Caco-2 (cell line): ENCODE measurements at regions not wholly inside any gene's neighbourhood (a gene's known extent, or its start where the extent isn't known, plus 50 kb on each side); places are given as distances from the start of the nearest gene placed in this dataset.

Experiments
- BruUV-seq: library from RNA; stranded (reverse); fragments of 400-500 nt; replicated peaks from 2 replicates; lab custom pipeline; 2021; lab: Mats Ljungman, UMichigan
- CTCF ChIA-PET: fragments of 300-600 bp; sonication (Branson Sonifier 250); formaldehyde crosslinking; loops from one replicate; lab custom pipeline; 2022; ENCODE audit warnings: antibody characterized with exemption; lab: Charles Lee
- POLR2A ChIA-PET: fragments of 300-600 bp; sonication (Branson Sonifier 250); formaldehyde crosslinking; loops from one replicate; lab custom pipeline; 2022; ENCODE audit warnings: antibody characterized with exemption; lab: Charles Lee
- DNase-seq, 2 experiments: peaks; one replicate each; pipeline versions ENCODE4 v3.0.0 to v3.0.0-alpha.2; 2020 to 2022
- H3K27me3 ChIP-seq: replicated peaks from 2 replicates; pipeline ENCODE4 v1.6.0; 2011; ENCODE audit warnings: low read length; ENCODE audit not compliant: control insufficient read depth, insufficient read depth
- H3K36me3 ChIP-seq: 2 replicates; pipeline ENCODE4 v1.5.1; 2011; ENCODE audit warnings: low read length; ENCODE audit not compliant: control insufficient read depth, insufficient read depth
- H3K4me1 ChIP-seq: fragments of 250-450 bp; sonication (Bioruptor Pico); 2 replicates; pipeline ENCODE4 v1.5.1; 2020; ENCODE audit warnings: mild to moderate bottlenecking
- H3K4me3 ChIP-seq: 2 replicates; pipeline ENCODE4 v1.5.1; 2011; ENCODE audit warnings: low read depth, mild to moderate bottlenecking, control low read depth, low read length
- H3K9me3 ChIP-seq: fragments of 250-450 bp; sonication (Bioruptor Pico); 2 replicates; pipeline ENCODE4 v1.5.1; 2020; ENCODE audit warnings: mild to moderate bottlenecking, moderate library complexity
- H3K27ac Mint-ChIP-seq: one replicate; pipeline ENCODE4 v1.8.0; 2022; ENCODE audit warnings: mixed read lengths; ENCODE audit not compliant: unreplicated experiment
- H3K27me3 Mint-ChIP-seq: one replicate; pipeline ENCODE4 v1.8.0; 2022; ENCODE audit warnings: mixed read lengths; ENCODE audit not compliant: insufficient read depth, unreplicated experiment
- H3K36me3 Mint-ChIP-seq: one replicate; pipeline ENCODE4 v1.8.0; 2022; ENCODE audit warnings: mild to moderate bottlenecking, mixed read lengths; ENCODE audit not compliant: insufficient read depth, unreplicated experiment
- H3K4me1 Mint-ChIP-seq: one replicate; pipeline ENCODE4 v1.8.0; 2022; ENCODE audit warnings: low read depth, mixed read lengths; ENCODE audit not compliant: unreplicated experiment
- H3K4me3 Mint-ChIP-seq: one replicate; pipeline ENCODE4 v1.8.0; 2022; ENCODE audit warnings: mild to moderate bottlenecking, moderate library complexity, mixed read lengths; ENCODE audit not compliant: unreplicated experiment
- H3K9me3 Mint-ChIP-seq: one replicate; pipeline ENCODE4 v1.8.0; 2022; ENCODE audit warnings: mixed read lengths; ENCODE audit not compliant: unreplicated experiment
- CTCF ChIP-seq, 2 experiments: fragments of 200-600 bp in 1 of 2; IDR thresholded peaks; 1 replicate in 1 of 2; 2 replicates in 1 of 2; pipeline versions ENCODE4 v1.5.1 to v1.8.0; 2011 to 2022; ENCODE audit warnings: antibody characterized with exemption in 1 of 2, control low read depth in 1 of 2, inconsistent platforms in 1 of 2, low read depth in 1 of 2, low read length in 1 of 2, mild to moderate bottlenecking in 1 of 2, moderate library complexity in 1 of 2; ENCODE audit not compliant: insufficient read depth in 1 of 2, severe bottlenecking in 1 of 2, unreplicated experiment in 1 of 2
- intact Hi-C: fragments of 100-400 bp; cut with micrococcal nuclease; formaldehyde crosslinking; loops from one replicate; pipeline ENCODE4 v1.10.0; 2022; ENCODE audit not compliant: unreplicated experiment

DNA sequence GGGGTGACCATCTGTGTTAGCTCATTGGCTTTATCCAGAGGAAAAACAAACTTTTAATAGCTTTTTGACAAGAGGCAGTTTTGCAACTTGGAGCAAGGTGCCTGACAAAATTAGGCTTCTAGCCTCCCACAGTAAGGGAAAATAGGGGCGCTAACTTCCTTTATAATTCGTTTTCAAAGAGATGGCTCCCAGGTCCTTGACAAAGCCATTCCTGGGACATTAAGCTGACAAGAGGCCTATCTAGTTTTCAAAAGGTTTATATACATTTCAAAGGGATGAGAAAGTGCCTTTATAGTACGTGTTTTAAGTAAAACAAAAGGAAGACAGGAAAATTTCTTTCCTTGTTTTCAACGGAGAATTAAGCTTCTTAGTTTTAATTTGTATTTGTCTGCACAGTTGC lies 159.4 kb upstream of the GCFC2 start:
- H3K9me3 Mint-ChIP-seq, result peaks cover 10% of the 10 kb centered on the region
- H3K4me1 ChIP-seq, result no peaks in the 10 kb centered on the region
- H3K4me1 Mint-ChIP-seq, result no peaks in the 10 kb centered on the region
- no peak overlapping the region for H3K4me3 Mint-ChIP-seq
- intact Hi-C loops, result no loop called here
- DNase-seq, result no peak
- no peak for TF ChIP-seq CTCF (IDR thresholded peaks at IDR 0.05; ENCODE audit: insufficient read depth in 1 of 2, low read depth in 1 of 2, low read length in 1 of 2, severe bottlenecking in 1 of 2, unreplicated experiment in 1 of 2)
- BruUV-seq, result no TSS peak
- CTCF ChIA-PET, result no interaction called here
- no peaks in the 10 kb centered on the region for H3K27me3 ChIP-seq
- H3K27me3 Mint-ChIP-seq, result no peaks in the 10 kb centered on the region
- no peaks in the 10 kb centered on the region for H3K36me3 ChIP-seq
- no peak overlapping the region for H3K4me3 ChIP-seq
- H3K36me3 Mint-ChIP-seq, result no peaks in the 10 kb centered on the region
- H3K9me3 ChIP-seq, result 0 out of 2 replicates have a peak, but pooled peaks cover 4% of the 10 kb centered on the region
- POLR2A ChIA-PET, result no interaction called here
- H3K27ac Mint-ChIP-seq, result no peak overlapping the region

DNA sequence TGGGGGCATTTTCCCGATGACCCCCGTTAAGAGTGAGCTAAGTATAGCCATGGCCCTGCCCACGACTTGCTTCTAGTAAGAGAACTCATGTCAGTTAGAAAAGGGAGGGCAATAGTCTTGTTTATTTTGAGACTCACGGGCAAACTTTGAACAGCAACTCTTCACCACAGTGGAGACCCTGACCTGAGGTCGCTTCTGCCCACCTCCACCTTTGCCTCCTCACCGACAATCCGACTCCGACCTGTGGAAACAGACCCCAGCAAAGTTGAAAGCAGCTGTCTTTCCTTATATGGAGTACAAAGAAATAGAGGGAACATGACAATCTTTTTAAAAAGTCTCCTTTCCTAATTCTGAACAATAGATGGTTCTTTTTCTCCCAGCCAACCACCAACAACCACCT lies 155.0 kb upstream of the GCFC2 start:
- BruUV-seq, result no TSS peak
- H3K27me3 ChIP-seq, result no peaks in the 10 kb centered on the region
- no peak for TF ChIP-seq CTCF (IDR thresholded peaks at IDR 0.05; ENCODE audit: insufficient read depth in 1 of 2, low read depth in 1 of 2, low read length in 1 of 2, severe bottlenecking in 1 of 2, unreplicated experiment in 1 of 2)
- Mint-ChIP-seq H3K27me3 (no peaks in the 10 kb centered on the region), H3K4me3 (no peak overlapping the region), H3K9me3 (no peaks in the 10 kb centered on the region), H3K27ac (no peak overlapping the region), H3K36me3 (no peaks in the 10 kb centered on the region), H3K4me1 (no peaks in the 10 kb centered on the region)
- no peaks in the 10 kb centered on the region for H3K9me3 ChIP-seq
- no peaks in the 10 kb centered on the region for H3K36me3 ChIP-seq
- DNase-seq, result no peak
- intact Hi-C loops, result no loop called here
- H3K4me3 ChIP-seq, result no peak overlapping the region
- no peaks in the 10 kb centered on the region for H3K4me1 ChIP-seq
- POLR2A ChIA-PET, result no interaction called here
- CTCF ChIA-PET, result no interaction called here

DNA sequence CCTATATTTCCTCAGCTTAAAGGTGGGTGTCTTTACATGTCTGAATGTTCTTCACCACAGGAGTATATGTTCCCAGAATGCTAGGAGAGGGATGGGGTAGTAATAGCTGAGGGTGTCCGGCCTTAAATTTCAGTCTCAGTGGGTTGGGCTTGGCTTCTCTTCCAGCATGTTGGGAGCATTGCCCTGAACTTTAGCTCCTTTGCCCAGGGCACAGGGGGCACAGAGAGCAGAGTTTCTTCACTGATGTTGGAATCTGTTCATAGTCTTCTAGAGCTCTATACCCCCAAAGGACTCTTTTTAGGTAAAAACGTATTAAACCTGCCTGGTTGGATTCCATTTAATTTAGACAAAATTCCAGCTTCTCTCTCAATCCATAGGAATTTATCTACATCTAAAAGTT lies 154.4 kb upstream of the GCFC2 start:
- no peaks in the 10 kb centered on the region for H3K27me3 ChIP-seq
- no peaks in the 10 kb centered on the region for H3K36me3 Mint-ChIP-seq
- H3K4me1 ChIP-seq, result no peaks in the 10 kb centered on the region
- H3K9me3 Mint-ChIP-seq, result no peaks in the 10 kb centered on the region
- H3K27ac Mint-ChIP-seq, result no peak overlapping the region
- no peaks in the 10 kb centered on the region for H3K36me3 ChIP-seq
- POLR2A ChIA-PET, result no interaction called here
- intact Hi-C loops, result no loop called here
- no peak overlapping the region for H3K4me3 Mint-ChIP-seq
- H3K4me1 Mint-ChIP-seq, result no peaks in the 10 kb centered on the region
- no peak overlapping the region for H3K4me3 ChIP-seq
- H3K9me3 ChIP-seq, result no peaks in the 10 kb centered on the region
- no TSS peak for BruUV-seq
- H3K27me3 Mint-ChIP-seq, result no peaks in the 10 kb centered on the region
- CTCF ChIA-PET, result no interaction called here
- TF ChIP-seq CTCF (IDR thresholded peaks at IDR 0.05; ENCODE audit: insufficient read depth in 1 of 2, low read depth in 1 of 2, low read length in 1 of 2, severe bottlenecking in 1 of 2, unreplicated experiment in 1 of 2), result no peak
- no peak for DNase-seq
